ENCODE measurements at regions not wholly inside any gene's neighbourhood (a gene's known extent, or its start where the extent isn't known, plus 50 kb on each side); places are given as distances from the start of the nearest gene placed in this dataset.
A peak's percentile ranks its signal among the peaks of the same experiment; 100 is the strongest.
"Not testable (repeated sequence)": the region's sequence is repeated elsewhere in the genome, so short reads cannot be mapped to it uniquely, and the experiment has no call there.

- no peak for TF ChIP-seq ZFP36 (IDR thresholded peaks at IDR 0.05; ENCODE audit: borderline replicate concordance, partially characterized antibody)
- TF ChIP-seq KDM1A (IDR thresholded peaks at IDR 0.05; ENCODE audit: low read depth), result no peak
- TF ChIP-seq PHF8 (IDR thresholded peaks at IDR 0.05; ENCODE audit: borderline replicate concordance, low read depth), result no peak
- TF ChIP-seq HOXB13 (CRISPR knock-in tag; IDR thresholded peaks at IDR 0.05; ENCODE audit: low read depth), result no peak
- TF ChIP-seq RFX5 (IDR thresholded peaks at IDR 0.05), result no peak
- TF ChIP-seq HDAC2 (IDR thresholded peaks at IDR 0.05), result no peak
- TF ChIP-seq ZC3H11A (IDR thresholded peaks at IDR 0.05), result no peak
Measured at GRCh38 chr21:43286196-43286595, 117.4 kb downstream of the CRYAA start (continued).

DNA sequence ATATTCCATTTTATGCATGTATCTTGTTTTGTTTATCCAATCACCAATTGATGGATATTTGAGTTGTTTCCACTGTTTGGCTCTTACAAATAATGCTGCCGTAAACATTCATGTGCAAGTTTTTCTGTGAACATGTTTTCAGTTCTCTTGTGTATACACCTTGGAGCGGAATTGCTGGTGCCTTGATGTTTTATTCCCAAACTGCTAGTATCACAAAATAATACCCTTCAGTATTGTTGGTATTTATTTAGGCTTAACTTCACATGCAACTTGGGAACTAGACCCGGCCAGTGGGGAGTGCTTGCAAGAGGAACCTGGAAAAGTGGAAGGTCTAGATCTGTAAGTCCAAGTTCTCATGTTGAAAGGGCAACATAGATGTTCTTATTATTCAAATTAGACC, 115.9 kb downstream of the CRYAA start:
- ChIA-PET POLR2A (no interaction called here), CTCF (no interaction called here)
- Histone ChIP-seq H3K27ac (no peak overlapping the region), H3K4me3 (no peak overlapping the region), H3K4me2 (no peak overlapping the region), H3K9me3 (0 out of 3 replicates have a peak, but pooled peaks cover 3% of the 10 kb centered on the region), H3K4me1 (peaks cover 21% of the 10 kb centered on the region)
- FAIRE-seq (no peak), DNase-seq (ENCODE audit: low read depth in 1 of 2, low spot score in 1 of 2) (no peak), ATAC-seq (no peak)
- TF ChIP-seq POLR2A (IDR thresholded peaks at IDR 0.05; ENCODE audit: low read length), result no peak
- TF ChIP-seq, protein P1, sequence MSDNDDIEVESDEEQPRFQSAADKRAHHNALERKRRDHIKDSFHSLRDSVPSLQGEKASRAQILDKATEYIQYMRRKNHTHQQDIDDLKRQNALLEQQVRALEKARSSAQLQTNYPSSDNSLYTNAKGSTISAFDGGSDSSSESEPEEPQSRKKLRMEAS (IDR thresholded peaks at IDR 0.05), result no peak
- 86% methylated on average over 3 of the region's 3 CpGs for WGBS (ENCODE audit: missing lambda C conversion rate)

DNA sequence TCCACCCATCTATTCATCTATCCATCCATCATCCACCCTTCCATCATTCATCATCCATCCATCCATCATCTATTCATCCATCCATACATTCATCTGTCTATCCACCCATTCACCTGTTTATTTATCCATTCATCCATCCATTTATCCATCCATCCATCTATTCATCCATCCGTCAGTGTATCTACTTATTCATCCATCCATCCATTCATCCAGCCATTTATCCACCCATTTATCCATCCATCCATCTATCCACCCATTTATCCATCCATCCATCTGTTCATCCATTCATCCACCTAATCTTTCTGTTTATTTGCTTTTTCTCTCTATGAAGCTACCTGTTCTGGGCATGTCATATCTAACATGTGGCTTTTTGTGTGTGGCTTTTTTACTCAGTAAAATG, 115.4 kb downstream of the CRYAA start:
- Histone ChIP-seq H3K9me3 (no peaks in the 10 kb centered on the region), H3K4me1 (peaks cover 21% of the 10 kb centered on the region), H3K4me2 (no peak overlapping the region), H3K27ac (no peak overlapping the region), H3K4me3 (no peak overlapping the region)
- no peak for TF ChIP-seq PBX3 (IDR thresholded peaks at IDR 0.05)
- no peak for TF ChIP-seq FOXS1 (CRISPR knock-in tag; IDR thresholded peaks at IDR 0.05)
- no peak for TF ChIP-seq SREBF2 (IDR thresholded peaks at IDR 0.05)
- TF ChIP-seq EHF (CRISPR knock-in tag; IDR thresholded peaks at IDR 0.05), result no peak
- TF ChIP-seq, protein P2, sequence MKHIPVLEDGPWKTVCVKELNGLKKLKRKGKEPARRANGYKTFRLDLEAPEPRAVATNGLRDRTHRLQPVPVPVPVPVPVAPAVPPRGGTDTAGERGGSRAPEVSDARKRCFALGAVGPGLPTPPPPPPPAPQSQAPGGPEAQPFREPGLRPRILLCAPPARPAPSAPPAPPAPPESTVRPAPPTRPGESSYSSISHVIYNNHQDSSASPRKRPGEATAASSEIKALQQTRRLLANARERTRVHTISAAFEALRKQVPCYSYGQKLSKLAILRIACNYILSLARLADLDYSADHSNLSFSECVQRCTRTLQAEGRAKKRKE (CRISPR knock-in tag; IDR thresholded peaks at IDR 0.05; ENCODE audit: low read depth), result no peak
- no peak for TF ChIP-seq CHD4 (IDR thresholded peaks at IDR 0.05; ENCODE audit: borderline replicate concordance)
- no peak for TF ChIP-seq NR3C1 (IDR thresholded peaks at IDR 0.05)
- no peak for TF ChIP-seq HEYL (CRISPR knock-in tag; IDR thresholded peaks at IDR 0.05)
- TF ChIP-seq ESRRA (IDR thresholded peaks at IDR 0.05; ENCODE audit: borderline replicate concordance, low read length), result no peak
- no peak for TF ChIP-seq PHF8 (IDR thresholded peaks at IDR 0.05; ENCODE audit: borderline replicate concordance, low read depth)
- no peak for TF ChIP-seq MYC (IDR thresholded peaks at IDR 0.05; ENCODE audit: borderline replicate concordance, low read length)
- TF ChIP-seq, protein P1 (IDR thresholded peaks at IDR 0.05), result no peak
- TF ChIP-seq HDAC2 (IDR thresholded peaks at IDR 0.05), result no peak
- no peak for TF ChIP-seq JUN (IDR thresholded peaks at IDR 0.05)
- no peak for TF ChIP-seq EP300 (IDR thresholded peaks at IDR 0.05)
- no peak for TF ChIP-seq FOSB (CRISPR knock-in tag; IDR thresholded peaks at IDR 0.05)
- TF ChIP-seq, protein P3, sequence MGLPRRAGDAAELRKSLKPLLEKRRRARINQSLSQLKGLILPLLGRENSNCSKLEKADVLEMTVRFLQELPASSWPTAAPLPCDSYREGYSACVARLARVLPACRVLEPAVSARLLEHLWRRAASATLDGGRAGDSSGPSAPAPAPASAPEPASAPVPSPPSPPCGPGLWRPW (IDR thresholded peaks at IDR 0.05), result no peak
- no peak for TF ChIP-seq POLR2A (IDR thresholded peaks at IDR 0.05; ENCODE audit: low read length)
- no peak for TF ChIP-seq RCOR1 (IDR thresholded peaks at IDR 0.05; ENCODE audit: low read depth, low read length)
- WGBS (ENCODE audit: missing lambda C conversion rate), result 95% methylated on average over 1 of the region's 1 CpG
- ChIA-PET CTCF (no interaction called here), POLR2A (no interaction called here)
- no peak for FAIRE-seq
- no peak for DNase-seq (ENCODE audit: low read depth in 1 of 2, low spot score in 1 of 2)
- ATAC-seq, result no peak

DNA sequence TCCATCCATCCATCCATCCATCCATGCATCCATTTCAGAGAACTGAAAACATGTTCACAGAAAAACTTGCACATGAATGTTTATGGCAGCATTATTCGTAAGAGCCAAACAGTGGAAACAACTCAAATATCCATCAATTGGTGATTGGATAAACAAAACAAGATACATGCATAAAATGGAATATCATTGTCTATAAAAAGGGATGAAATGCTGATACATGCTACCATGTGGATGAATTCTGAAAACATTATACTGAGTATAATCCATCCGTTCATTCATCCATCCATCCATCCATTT, 115.1 kb downstream of the CRYAA start:
- peaks cover 21% of the 10 kb centered on the region for H3K4me1 ChIP-seq
- FAIRE-seq, result peak; percentile 51
- H3K4me3 ChIP-seq; POLR2A ChIA-PET; H3K9me3 ChIP-seq; ATAC-seq; CTCF ChIA-PET; H3K27ac ChIP-seq; H3K4me2 ChIP-seq; DNase-seq (ENCODE audit: low read depth in 1 of 2, low spot score in 1 of 2): not testable (repeated sequence)
- 89% methylated on average over 2 of the region's 2 CpGs for WGBS (ENCODE audit: missing lambda C conversion rate)
